ENCODE measurements at regions not wholly inside any gene's neighbourhood (a gene's known extent, or its start where the extent isn't known, plus 50 kb on each side); places are given as distances from the start of the nearest gene placed in this dataset.

- H3K36me3 ChIP-seq, result no peaks in the 10 kb centered on the region
- H3K9me3 ChIP-seq, result peaks cover 0 to 5% (median 2%) of the 10 kb centered on the region in 4 donors
- no peak for DNase-seq (ENCODE audit: low spot score in 2 of 2)
- TF ChIP-seq POLR2A (IDR thresholded peaks at IDR 0.05), result no peak
- TF ChIP-seq CTCF (IDR thresholded peaks at IDR 0.05), result no peak
- no peak for TF ChIP-seq EP300 (IDR thresholded peaks at IDR 0.05)
- H3K27ac ChIP-seq, result no peak overlapping the region
- no peak overlapping the region for H3K4me3 ChIP-seq
- 80 to 91% methylated on average over 14 of the region's 14 CpGs for WGBS, 2 donors
- no peaks in the 10 kb centered on the region for H3K27me3 ChIP-seq
- H3K4me1 ChIP-seq, result no peaks in the 10 kb centered on the region
Measured at GRCh38 chr13:61765940-61766666, 350.5 kb upstream of the PCDH20 start.

GRCh38 chr13:61765181-61765742, 349.6 kb upstream of the PCDH20 start:
- Histone ChIP-seq H3K27me3 (no peaks in the 10 kb centered on the region), H3K9me3 (peaks cover 0 to 5% (median 2%) of the 10 kb centered on the region in 4 donors), H3K36me3 (no peaks in the 10 kb centered on the region), H3K4me3 (no peak overlapping the region), H3K27ac (no peak overlapping the region), H3K4me1 (no peaks in the 10 kb centered on the region)
- no peak for TF ChIP-seq POLR2A (IDR thresholded peaks at IDR 0.05)
- TF ChIP-seq CTCF (IDR thresholded peaks at IDR 0.05), result no peak
- no peak for TF ChIP-seq EP300 (IDR thresholded peaks at IDR 0.05)
- no peak for DNase-seq (ENCODE audit: low spot score in 2 of 2)
- 92 to 95% methylated on average over 11 to 16 of the region's 16 CpGs for WGBS, 2 donors

GRCh38 chr13:61761690-61762089, 346.0 kb upstream of the PCDH20 start:
- Histone ChIP-seq H3K4me3 (no peak overlapping the region), H3K36me3 (no peaks in the 10 kb centered on the region), H3K9me3 (peaks cover 0 to 9% (median 0%) of the 10 kb centered on the region in 4 donors), H3K4me1 (no peaks in the 10 kb centered on the region), H3K27me3 (no peaks in the 10 kb centered on the region), H3K27ac (no peak overlapping the region)
- WGBS, 2 donors, result 91% methylated on average over 1 of the region's 1 CpG
- no peak for TF ChIP-seq CTCF (IDR thresholded peaks at IDR 0.05)
- no peak for TF ChIP-seq EP300 (IDR thresholded peaks at IDR 0.05)
- TF ChIP-seq POLR2A (IDR thresholded peaks at IDR 0.05), result no peak
- no peak for DNase-seq (ENCODE audit: low spot score in 2 of 2)

GRCh38 chr13:61760102-61760501, 344.5 kb upstream of the PCDH20 start:
- TF ChIP-seq EP300 (IDR thresholded peaks at IDR 0.05) (no peak), POLR2A (IDR thresholded peaks at IDR 0.05) (no peak), CTCF (IDR thresholded peaks at IDR 0.05) (no peak)
- peaks cover 0 to 19% (median 0%) of the 10 kb centered on the region in 4 donors for H3K9me3 ChIP-seq
- no peaks in the 10 kb centered on the region for H3K4me1 ChIP-seq
- H3K36me3 ChIP-seq, result no peaks in the 10 kb centered on the region
- no peaks in the 10 kb centered on the region for H3K27me3 ChIP-seq
- no peak overlapping the region for H3K27ac ChIP-seq
- H3K4me3 ChIP-seq, result no peak overlapping the region
- 92 to 93% methylated on average over 3 of the region's 3 CpGs for WGBS, 2 donors
- DNase-seq (ENCODE audit: low spot score in 2 of 2), result no peak

GRCh38 chr13:61756031-61756430, 340.4 kb upstream of the PCDH20 start:
- no peaks in the 10 kb centered on the region for H3K4me1 ChIP-seq
- WGBS, 2 donors, result 69 to 87% methylated on average over 1 of the region's 1 CpG
- DNase-seq (ENCODE audit: low spot score in 2 of 2), result no peak
- H3K27ac ChIP-seq, result no peak overlapping the region
- no peak overlapping the region for H3K4me3 ChIP-seq
- no peaks in the 10 kb centered on the region for H3K27me3 ChIP-seq
- H3K9me3 ChIP-seq, result peaks cover 0 to 20% (median 0%) of the 10 kb centered on the region in 4 donors
- TF ChIP-seq EP300 (IDR thresholded peaks at IDR 0.05), result no peak
- no peak for TF ChIP-seq CTCF (IDR thresholded peaks at IDR 0.05)
- no peak for TF ChIP-seq POLR2A (IDR thresholded peaks at IDR 0.05)
- no peaks in the 10 kb centered on the region for H3K36me3 ChIP-seq
